SH-SY5Y (cell line): ENCODE measurements at regions not wholly inside any gene's neighbourhood (a gene's known extent, or its start where the extent isn't known, plus 50 kb on each side); places are given as distances from the start of the nearest gene placed in this dataset.

Source experiments
- GATA2 ChIP-seq: IDR thresholded peaks from 2 replicates; pipeline ENCODE4 v1.6.1; 2011; ENCODE audit warnings: mild to moderate bottlenecking, low read depth, low read length
- GATA3 ChIP-seq: IDR thresholded peaks from 2 replicates; pipeline ENCODE4 v1.6.1; 2011; ENCODE audit warnings: low read depth, mild to moderate bottlenecking, low read length, moderate library complexity

DNA sequence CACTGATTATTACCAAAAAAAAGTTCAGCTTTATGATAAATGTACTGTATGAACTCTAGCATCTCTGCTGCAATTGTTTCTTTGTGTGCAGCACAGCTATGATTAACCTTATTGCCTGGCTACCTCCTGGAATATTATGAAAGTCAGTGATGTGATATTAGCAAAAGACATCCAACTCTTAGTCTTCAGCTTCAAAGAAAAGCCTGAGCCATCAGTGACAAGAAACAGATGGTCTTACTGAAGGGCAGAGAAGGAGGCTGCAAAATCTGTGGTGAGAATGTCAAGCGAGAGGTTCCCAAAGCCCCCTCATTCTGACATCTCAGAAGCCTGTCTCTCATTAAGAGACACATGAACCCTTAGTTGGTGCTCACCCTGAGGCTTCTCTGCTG is 89.4 kb upstream of the TNFAIP3 start:
- TF ChIP-seq GATA3, result no peak
- no peak for TF ChIP-seq GATA2
